ENCODE measurements at regions not wholly inside any gene's neighbourhood (a gene's known extent, or its start where the extent isn't known, plus 50 kb on each side); places are given as distances from the start of the nearest gene placed in this dataset.

- Histone ChIP-seq H3K4me3 (ENCODE audit: low read depth, low read length, poor library complexity, severe bottlenecking) (no peak overlapping the region), H3K27ac (ENCODE audit: low read depth, low read length, poor library complexity, severe bottlenecking) (no peak overlapping the region), H3K4me1 (ENCODE audit: insufficient read depth, low read length, poor library complexity, severe bottlenecking) (peaks cover 17% of the 10 kb centered on the region), H3K36me3 (ENCODE audit: insufficient read depth, low read length, poor library complexity, severe bottlenecking) (no peaks in the 10 kb centered on the region), H3K9me3 (ENCODE audit: low read depth, low read length, poor library complexity, severe bottlenecking) (no peaks in the 10 kb centered on the region), H3K27me3 (replicated peaks; ENCODE audit: insufficient read depth, low read depth, low read length, poor library complexity) (no peaks in the 10 kb centered on the region)
- no peak for DNase-seq (ENCODE audit: low spot score)
- POLR2A ChIA-PET (ENCODE audit: low non-redundant PET), result no interaction called here
- TF ChIP-seq CTCF (conservative IDR thresholded peaks at IDR 0.05; ENCODE audit: low read depth, low read length), result no peak
- no peak for TF ChIP-seq EZH2 (IDR thresholded peaks at IDR 0.05; ENCODE audit: borderline replicate concordance, low read depth, low read length, poor library complexity, severe bottlenecking)
- intact Hi-C loops (cut with micrococcal nuclease; ENCODE audit: unreplicated experiment), result no loop called here
- CTCF ChIA-PET, result no interaction called here
- BruUV-seq (replicated peaks), result no TSS peak
Measured at GRCh38 chr6:3625149-3625979, 126.1 kb downstream of the PXDC1 start.

- Histone ChIP-seq H3K27me3 (replicated peaks; ENCODE audit: insufficient read depth, low read depth, low read length, poor library complexity) (no peaks in the 10 kb centered on the region), H3K27ac (ENCODE audit: low read depth, low read length, poor library complexity, severe bottlenecking) (no peak overlapping the region), H3K4me3 (ENCODE audit: low read depth, low read length, poor library complexity, severe bottlenecking) (no peak overlapping the region), H3K9me3 (ENCODE audit: low read depth, low read length, poor library complexity, severe bottlenecking) (no peaks in the 10 kb centered on the region), H3K36me3 (ENCODE audit: insufficient read depth, low read length, poor library complexity, severe bottlenecking) (no peaks in the 10 kb centered on the region), H3K4me1 (ENCODE audit: insufficient read depth, low read length, poor library complexity, severe bottlenecking) (peaks cover 17% of the 10 kb centered on the region)
- DNase-seq (ENCODE audit: low spot score), result no peak
- ChIA-PET POLR2A (ENCODE audit: low non-redundant PET) (no interaction called here), CTCF (no interaction called here)
- BruUV-seq (replicated peaks), result no TSS peak
- intact Hi-C loops (cut with micrococcal nuclease; ENCODE audit: unreplicated experiment), result no loop called here
- TF ChIP-seq EZH2 (IDR thresholded peaks at IDR 0.05; ENCODE audit: borderline replicate concordance, low read depth, low read length, poor library complexity, severe bottlenecking) (no peak), CTCF (conservative IDR thresholded peaks at IDR 0.05; ENCODE audit: low read depth, low read length) (no peak)
Measured at GRCh38 chr6:3624250-3625136, 127.0 kb downstream of the PXDC1 start.

- Histone ChIP-seq H3K27me3 (replicated peaks; ENCODE audit: insufficient read depth, low read depth, low read length, poor library complexity) (no peaks in the 10 kb centered on the region), H3K4me3 (ENCODE audit: low read depth, low read length, poor library complexity, severe bottlenecking) (no peak overlapping the region), H3K36me3 (ENCODE audit: insufficient read depth, low read length, poor library complexity, severe bottlenecking) (no peaks in the 10 kb centered on the region), H3K27ac (ENCODE audit: low read depth, low read length, poor library complexity, severe bottlenecking) (no peak overlapping the region), H3K4me1 (ENCODE audit: insufficient read depth, low read length, poor library complexity, severe bottlenecking) (peaks cover 17% of the 10 kb centered on the region), H3K9me3 (ENCODE audit: low read depth, low read length, poor library complexity, severe bottlenecking) (no peaks in the 10 kb centered on the region)
- intact Hi-C loops (cut with micrococcal nuclease; ENCODE audit: unreplicated experiment), result no loop called here
- TF ChIP-seq CTCF (conservative IDR thresholded peaks at IDR 0.05; ENCODE audit: low read depth, low read length) (no peak), EZH2 (IDR thresholded peaks at IDR 0.05; ENCODE audit: borderline replicate concordance, low read depth, low read length, poor library complexity, severe bottlenecking) (no peak)
- BruUV-seq (replicated peaks), result no TSS peak
- no peak for DNase-seq (ENCODE audit: low spot score)
- ChIA-PET POLR2A (ENCODE audit: low non-redundant PET) (no interaction called here), CTCF (no interaction called here)
Measured at GRCh38 chr6:3623451-3624249, 127.9 kb downstream of the PXDC1 start.
